HG02610 (cell line): ENCODE measurements at regions not wholly inside any gene's neighbourhood (a gene's known extent, or its start where the extent isn't known, plus 50 kb on each side); places are given as distances from the start of the nearest gene placed in this dataset.

Experiments
- ATAC-seq: cut with Tn5 transposase; IDR thresholded peaks from one replicate; pipeline ENCODE4 v1.9.1; 2021; ENCODE audit warnings: mild to moderate bottlenecking, moderate library complexity; ENCODE audit not compliant: unreplicated experiment

- no peak for ATAC-seq
These were observed 63.7 kb upstream of the PSMD7 start for GRCh38 chr16:74232806-74233465.

- no peak for ATAC-seq
These were observed 66.5 kb upstream of the PSMD7 start for GRCh38 chr16:74230126-74230525.

DNA sequence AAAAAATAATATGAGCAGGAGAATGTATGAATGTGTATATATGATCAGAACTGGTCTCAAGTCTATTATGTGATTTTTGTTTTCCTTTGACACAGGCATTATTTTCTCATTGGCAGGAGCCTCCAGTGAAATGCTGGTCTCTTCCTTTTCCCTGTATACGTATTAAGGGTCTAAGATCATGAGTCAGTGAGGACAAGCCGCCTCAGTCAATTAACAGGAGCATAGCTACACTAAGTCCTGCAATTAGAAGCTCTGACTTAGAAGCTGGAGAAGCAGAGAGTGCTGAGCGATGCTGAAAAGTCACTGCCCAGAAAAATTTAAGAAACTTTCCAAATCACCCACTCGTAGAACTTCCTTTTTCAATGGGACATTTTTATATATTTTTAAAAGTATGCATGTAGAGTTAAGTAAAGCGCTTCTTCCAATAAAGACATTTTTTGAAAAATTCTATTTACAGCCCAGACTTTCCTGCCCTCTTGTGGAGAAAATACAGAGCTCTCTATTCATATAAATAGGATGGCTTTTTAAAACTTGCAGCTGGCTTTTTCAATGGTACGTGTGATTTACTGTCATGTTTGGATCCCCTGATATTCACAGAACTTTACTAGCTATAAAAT, 70.2 kb upstream of the PSMD7 start:
- no peak for ATAC-seq

GRCh38 chr16:74224828-74225612, 71.6 kb upstream of the PSMD7 start:
- ATAC-seq, result no peak

DNA sequence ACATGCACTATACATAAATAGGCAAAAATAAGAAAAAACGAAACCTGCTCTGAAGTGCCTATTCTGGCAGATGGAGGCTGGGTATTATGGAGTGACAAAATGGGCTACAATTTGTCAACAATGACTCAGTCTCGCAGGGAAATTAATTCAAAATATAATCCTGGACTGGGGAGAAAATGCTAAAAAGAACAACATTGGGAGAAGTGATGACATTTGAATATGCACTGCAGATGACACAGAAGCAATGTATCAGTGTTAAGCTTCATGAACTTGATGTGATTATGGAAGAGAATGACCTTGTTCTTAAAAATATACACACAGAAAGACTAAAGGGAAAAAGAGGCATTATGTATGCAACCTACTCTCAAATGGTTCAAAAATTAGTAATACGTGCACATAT, 74.8 kb upstream of the PSMD7 start:
- no peak for ATAC-seq

- no peak for ATAC-seq
These were observed 76.9 kb upstream of the PSMD7 start for GRCh38 chr16:74219706-74220105.

- ATAC-seq, result no peak
These were observed 77.7 kb upstream of the PSMD7 start for GRCh38 chr16:74218871-74219270.

DNA sequence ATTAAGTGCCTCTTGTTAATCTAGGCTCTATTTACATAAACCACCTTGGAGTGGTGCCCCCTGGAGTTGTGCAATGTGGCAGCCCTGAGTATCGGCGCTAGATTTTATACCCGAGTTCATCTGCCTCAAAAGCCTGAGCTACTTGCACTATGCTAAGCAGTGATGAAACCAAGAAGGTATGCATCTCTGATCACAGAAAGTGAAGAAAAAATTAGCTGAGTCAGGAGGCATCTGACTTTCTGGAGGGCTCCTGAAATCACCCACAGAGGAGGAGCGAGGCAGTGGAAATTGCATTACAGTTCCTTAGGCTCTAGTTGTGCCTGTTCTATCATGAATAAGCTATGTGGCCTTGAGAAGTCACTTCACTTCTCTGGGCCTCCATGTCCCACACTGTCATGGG, 80.3 kb upstream of the PSMD7 start:
- ATAC-seq, result no peak

GRCh38 chr16:74215249-74215648, 81.4 kb upstream of the PSMD7 start:
- ATAC-seq, result no peak

- ATAC-seq, result no peak
These were observed 83.2 kb upstream of the PSMD7 start for GRCh38 chr16:74213372-74213771.

GRCh38 chr16:74210245-74210644, 86.4 kb upstream of the PSMD7 start:
- no peak for ATAC-seq

- ATAC-seq, result no peak
These were observed 94.6 kb upstream of the PSMD7 start for GRCh38 chr16:74202009-74202408.

DNA sequence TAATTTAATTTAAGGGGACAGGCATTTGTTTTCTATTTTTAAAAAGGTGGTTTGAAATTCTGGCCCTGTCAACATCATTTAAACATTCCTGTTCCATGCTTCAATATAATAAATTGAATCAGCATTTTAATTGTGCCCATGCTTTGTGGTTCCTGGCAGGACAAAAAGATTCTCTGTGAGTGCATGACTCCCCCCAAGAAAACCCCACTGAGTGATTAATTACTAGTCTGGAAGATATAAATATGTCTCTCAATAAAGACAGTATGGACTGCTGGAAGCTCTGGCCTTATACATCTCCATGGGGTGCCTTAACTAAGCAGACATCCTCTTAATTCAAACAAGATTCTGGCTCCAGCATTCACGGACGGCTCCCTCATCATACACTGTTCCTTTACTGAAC, 95.0 kb upstream of the PSMD7 start:
- no peak for ATAC-seq

GRCh38 chr16:74200921-74201320, 95.7 kb upstream of the PSMD7 start:
- ATAC-seq, result no peak

DNA sequence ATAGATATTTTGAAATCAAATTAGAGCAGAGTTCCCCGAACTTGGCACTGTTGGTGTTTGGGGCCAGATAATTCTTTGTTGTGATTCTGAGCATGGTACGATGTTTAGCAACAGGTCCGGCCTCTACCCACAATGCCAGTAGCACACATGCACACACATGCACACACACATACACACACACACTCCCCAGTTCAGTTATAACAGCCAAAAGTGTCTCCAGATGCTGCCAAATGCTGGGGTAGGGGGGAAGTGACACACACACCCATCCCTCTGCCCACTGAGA, 96.8 kb upstream of the PSMD7 start:
- no peak for ATAC-seq

GRCh38 chr16:74199066-74199841, 97.4 kb upstream of the PSMD7 start:
- ATAC-seq, result no peak

- no peak for ATAC-seq
These were observed 104.3 kb upstream of the PSMD7 start for GRCh38 chr16:74192281-74192797.

GRCh38 chr16:74190292-74190691, 106.3 kb upstream of the PSMD7 start:
- no peak for ATAC-seq

DNA sequence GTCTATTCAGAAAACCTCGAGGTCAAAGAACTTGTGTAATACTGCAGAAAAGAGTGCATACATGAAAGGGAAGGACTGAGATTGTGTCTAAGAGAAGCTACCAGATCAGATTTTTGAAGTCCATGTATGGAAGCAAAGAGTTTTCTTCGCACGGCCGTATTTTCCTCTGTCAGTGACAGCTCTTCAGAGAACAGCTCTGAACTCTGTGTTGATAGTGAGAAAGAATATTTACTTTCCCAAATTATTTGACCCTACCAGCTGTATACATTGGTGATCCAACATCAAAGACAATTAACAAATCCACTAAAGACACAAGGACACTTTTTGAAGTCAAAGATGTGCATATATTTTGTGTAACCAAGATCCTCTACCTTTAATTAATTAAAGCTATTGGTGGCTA, 107.8 kb upstream of the PSMD7 start:
- ATAC-seq, result no peak

DNA sequence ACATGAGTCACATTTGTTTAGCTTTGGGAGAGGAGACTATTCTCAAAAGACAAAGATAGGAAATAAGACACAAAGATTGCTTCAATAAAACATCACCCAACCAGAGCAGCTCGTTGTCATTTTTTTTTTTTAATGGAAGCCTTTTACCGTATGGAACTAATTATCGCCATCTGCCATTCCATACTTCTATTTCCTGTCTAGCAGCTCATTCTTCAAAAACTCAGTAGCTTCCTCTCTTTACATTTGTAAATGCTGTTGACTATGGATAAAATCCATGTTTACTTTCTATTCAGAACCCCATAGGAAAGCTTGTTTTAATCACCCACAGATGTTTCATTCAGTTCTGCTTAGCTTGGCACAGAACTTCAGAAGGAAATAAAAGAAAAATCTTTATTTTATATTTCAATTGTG, 110.0 kb upstream of the PSMD7 start:
- no peak for ATAC-seq

DNA sequence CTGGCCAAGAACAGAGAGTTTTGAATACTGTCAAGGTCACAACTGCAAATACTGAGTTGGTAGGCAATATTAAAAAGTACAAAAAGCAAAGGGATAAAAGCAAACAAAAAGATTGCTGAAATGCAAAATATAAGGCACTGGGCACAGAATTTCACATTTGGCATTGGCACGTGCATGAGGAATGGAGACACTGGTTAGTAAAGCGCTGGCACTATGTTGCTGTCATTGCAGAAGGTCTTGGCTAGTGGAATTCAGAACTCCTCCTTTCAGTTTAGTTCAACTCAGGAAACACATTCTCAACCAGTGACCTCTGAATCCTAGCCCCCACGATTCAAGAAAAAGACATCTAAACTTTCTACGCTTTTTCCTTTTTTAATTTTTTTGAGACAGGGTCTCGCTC, 111.8 kb upstream of the PSMD7 start:
- ATAC-seq, result no peak
